K562 (cell line): ENCODE measurements at regions not wholly inside any gene's neighbourhood (a gene's known extent, or its start where the extent isn't known, plus 50 kb on each side); places are given as distances from the start of the nearest gene placed in this dataset.

Source experiments
- ATAC-seq: fragments of 200-7000 bp; cut with Tn5 transposase; 3 replicates; pipeline ENCODE4 v1.9.1; 2020; ENCODE audit warnings: moderate library complexity
- BruUV-seq: library from RNA; stranded (reverse); fragments of 400-500 nt; replicated peaks from 2 replicates; lab custom pipeline; 2021; lab: Mats Ljungman, UMichigan
- CTCF ChIA-PET: fragments of 300-600 bp; formaldehyde crosslinking; extraction: SDS; loops from one replicate; lab custom pipeline; 2021; ENCODE audit warnings: low intra/inter-chr PET ratio; lab: Yijun Ruan, JAX
- POLR2A ChIA-PET: fragments of 300-600, 350-650 bp; sonication (Branson Sonifier 250); formaldehyde crosslinking; extraction: SDS; loops from one replicate; lab custom pipeline; 2021; ENCODE audit warnings: antibody characterized with exemption, inconsistent platforms; lab: Yijun Ruan, JAX
- DNase-seq, 4 experiments: peaks; one replicate each; pipeline versions ENCODE4 v3.0.0 to v3.0.0-alpha.2; 2011 to 2018; ENCODE audit warnings: low spot score in 3 of 4, mixed read lengths in 3 of 4; ENCODE audit errors: extremely low read depth in 1 of 4
- FAIRE-seq: peaks from 2 replicates; lab custom pipeline; 2011; peaks lifted over from hg19 to GRCh38; lab: Jason Lieb, UNC
- H2AFZ ChIP-seq: 2 replicates; pipeline ENCODE4 v1.6.0; 2011; ENCODE audit warnings: low read depth, low read length, control low read depth, inconsistent platforms
- H3K27ac ChIP-seq: fragments of 200-600 bp; 3 replicates; pipeline ENCODE4 v1.8.0; 2011; ENCODE audit warnings: low read depth, mild to moderate bottlenecking, control low read depth, inconsistent platforms, low read length, moderate library complexity, mixed read lengths; ENCODE audit errors: extremely low read depth
- H3K27me3 ChIP-seq, 2 experiments: fragments of 300-600 bp in 1 of 2; 2 replicates in 1 of 2; 3 replicates in 1 of 2; pipeline versions ENCODE4 v1.6.0 to v1.8.0; 2011; ENCODE audit warnings: inconsistent platforms in 2 of 2, low read length in 2 of 2, mild to moderate bottlenecking in 1 of 2, mixed read lengths in 1 of 2, moderate library complexity in 1 of 2; ENCODE audit not compliant: control insufficient read depth in 2 of 2, insufficient read depth in 2 of 2
- H3K36me3 ChIP-seq: fragments of 300-600 bp; 3 replicates; pipeline ENCODE4 v1.8.0; 2011; ENCODE audit warnings: mild to moderate bottlenecking, low read length, inconsistent platforms; ENCODE audit not compliant: control insufficient read depth, insufficient read depth
- H3K4me1 ChIP-seq, 2 experiments: fragments of 200-600 bp in 1 of 2; replicated peaks in 1 of 2; 2 replicates in 1 of 2; 3 replicates in 1 of 2; pipeline versions ENCODE4 v1.5.1 to v1.8.0; 2011; ENCODE audit warnings: inconsistent platforms in 2 of 2, low read length in 2 of 2, mild to moderate bottlenecking in 1 of 2, mixed read lengths in 1 of 2, moderate library complexity in 1 of 2; ENCODE audit not compliant: control insufficient read depth in 2 of 2, insufficient read depth in 2 of 2
- H3K4me2 ChIP-seq: 2 replicates; pipeline ENCODE4 v1.6.1; 2011; ENCODE audit warnings: low read length, control low read depth, inconsistent platforms, mixed read lengths; ENCODE audit not compliant: insufficient read depth
- H3K4me3 ChIP-seq: fragments of 200-600 bp; sonication (generic), shearing (Covaris generic); 2 replicates; pipeline ENCODE4 v1.5.1; 2016; ENCODE audit warnings: control low read depth, inconsistent platforms
- H3K79me2 ChIP-seq: fragments of 200-600 bp; 3 replicates; pipeline ENCODE4 v1.8.0; 2011; ENCODE audit warnings: low read length, inconsistent platforms; ENCODE audit not compliant: control insufficient read depth, insufficient read depth
- H3K9ac ChIP-seq, 2 experiments: 2 replicates each; pipeline versions ENCODE4 v1.6.0 to v1.6.1; 2011; ENCODE audit warnings: low read depth in 2 of 2, low read length in 2 of 2, control low read depth in 1 of 2, inconsistent platforms in 1 of 2, mild to moderate bottlenecking in 1 of 2, mixed read lengths in 1 of 2; ENCODE audit not compliant: insufficient read depth in 1 of 2
- H3K9me1 ChIP-seq: one replicate; pipeline ENCODE4 v1.6.0; 2011; ENCODE audit warnings: inconsistent platforms, mild to moderate bottlenecking, low read length, moderate library complexity; ENCODE audit not compliant: control insufficient read depth, insufficient read depth
- H3K9me3 ChIP-seq: replicated peaks from 2 replicates; pipeline ENCODE4 v1.5.1; 2011; ENCODE audit warnings: low read depth, low read length, inconsistent platforms; ENCODE audit not compliant: control insufficient read depth, insufficient read depth
- H4K20me1 ChIP-seq: replicated peaks from 2 replicates; pipeline ENCODE4 v1.6.1; 2011; ENCODE audit warnings: low read length, inconsistent platforms, mixed read lengths; ENCODE audit not compliant: control insufficient read depth, insufficient read depth
- CHD7 ChIP-seq: fragments of 200-600 bp; sonication (generic); IDR thresholded peaks from one replicate; pipeline ENCODE4 v1.6.1; 2012; ENCODE audit warnings: mild to moderate bottlenecking, low read depth, low read length, inconsistent platforms
- CTCF ChIP-seq, 3 experiments: IDR thresholded peaks in 2 of 3; conservative IDR thresholded peaks in 1 of 3; 2 replicates each; pipeline ENCODE4 v1.5.1; 2011 to 2012; ENCODE audit warnings: low read length in 3 of 3, mild to moderate bottlenecking in 3 of 3, control low read depth in 2 of 3, improper control_type of control experiment in 1 of 3, inconsistent platforms in 1 of 3, low read depth in 1 of 3, mixed read lengths in 1 of 3, moderate library complexity in 1 of 3; ENCODE audit not compliant: insufficient read depth in 2 of 3
- MEF2A ChIP-seq: IDR thresholded peaks from 2 replicates; pipeline ENCODE4 v1.6.1; 2011; ENCODE audit warnings: low read depth, mild to moderate bottlenecking, low read length, moderate library complexity; ENCODE audit not compliant: control insufficient read depth
- NFE2L1 ChIP-seq: fragments of 450-650 bp; IDR thresholded peaks from 2 replicates; pipeline ENCODE4 v1.6.1; 2016; ENCODE audit warnings: missing genetic modification characterization, low read depth, mild to moderate bottlenecking, missing compliant biosample characterization, moderate library complexity, borderline replicate concordance
- NR0B1 ChIP-seq: fragments of 450-650 bp; IDR thresholded peaks from one replicate; pipeline ENCODE4 v1.6.1; 2018; ENCODE audit warnings: mild to moderate bottlenecking, moderate library complexity; ENCODE audit not compliant: partially characterized antibody
- SP1 ChIP-seq: sonication (generic); formaldehyde crosslinking; IDR thresholded peaks from 2 replicates; pipeline ENCODE4 v1.8.1; 2022; ENCODE audit warnings: mild to moderate bottlenecking, missing genetic modification reagents
- TAF7 ChIP-seq: fragments of 450-650 bp; IDR thresholded peaks from 2 replicates; pipeline ENCODE4 v1.6.1; 2016; ENCODE audit warnings: missing genetic modification characterization, missing compliant biosample characterization
- ZNF445 ChIP-seq: fragments of 250-450 bp; sonication (Bioruptor Pico); IDR thresholded peaks from 2 replicates; pipeline ENCODE4 v1.4.0; 2020; ENCODE audit warnings: low read depth, mild to moderate bottlenecking, moderate library complexity
- WGBS: fragments of 100-300 bp; shearing (Covaris generic); methylation state at CpG from one replicate; pipeline ENCODE4 v1.1.6; 2016; ENCODE audit warnings: low coverage, mixed read lengths; ENCODE audit not compliant: insufficient coverage; ENCODE audit errors: missing lambda C conversion rate; 5-methylcytosine and 5-hydroxymethylcytosine counted together
- in situ Hi-C: fragments of 300-500 bp; cut with MboI; formaldehyde crosslinking; loops from 4 replicates; pipeline ENCODE4 v1.15.0; 2018; ENCODE audit warnings: inconsistent platforms, mixed read lengths
- intact Hi-C: fragments of 100-400 bp; cut with micrococcal nuclease; formaldehyde crosslinking; loops from 2 replicates; pipeline ENCODE4 v1.14.2; 2022

GRCh38 chr2:16003152-16003551 lies 62.8 kb downstream of the MYCN start:
- no peak overlapping the region for H3K4me3 ChIP-seq
- TF ChIP-seq NR0B1 (no peak), ZNF445 (CRISPR knock-in tag) (no peak), NFE2L1 (tag) (no peak), CTCF (IDR thresholded peaks at IDR 0.05 in 2 of 3, conservative IDR thresholded peaks at IDR 0.05 in 1 of 3; ENCODE audit: insufficient read depth in 2 of 3, low read depth in 1 of 3, low read length in 3 of 3) (no peak), MEF2A (no peak), TAF7 (tag) (no peak), SP1 (CRISPR knock-in tag) (no peak), CHD7 (no peak)
- TF ChIP-seq, all 486 proteins: peak for 0
- Histone ChIP-seq H3K27me3 (peaks cover 0 to 8% of the 10 kb centered on the region in 2 experiments; a peak in 4 of 5 replicates), H3K79me2 (no peaks in the 10 kb centered on the region), H3K9me1 (no peaks in the 10 kb centered on the region), H3K27ac (no peak overlapping the region), H2AFZ (no peak overlapping the region), H3K4me2 (no peak overlapping the region), H3K4me1 (no peaks in the 10 kb centered on the region), H3K36me3 (no peaks in the 10 kb centered on the region), H4K20me1 (no peaks in the 10 kb centered on the region), H3K9me3 (no peaks in the 10 kb centered on the region), H3K9ac (no peak overlapping the region)
- CTCF ChIA-PET: no interaction called here
- DNase-seq (no peak), FAIRE-seq (no peak), ATAC-seq (no peak)
- 1% methylated on average over 12 of the region's 12 CpGs for WGBS
- POLR2A ChIA-PET: interaction anchor here (0.6 kb wide), 1 partner anchor 443 kb away, joined by 3 read pairs; no protein-coding TSS in a partner anchor
- BruUV-seq: no TSS peak
- in situ Hi-C loops (no loop called here), intact Hi-C loops (no loop called here)
